ENCODE measurements at regions not wholly inside any gene's neighbourhood (a gene's known extent, or its start where the extent isn't known, plus 50 kb on each side); places are given as distances from the start of the nearest gene placed in this dataset.
A peak's percentile ranks its signal among the peaks of the same experiment; 100 is the strongest.

DNA sequence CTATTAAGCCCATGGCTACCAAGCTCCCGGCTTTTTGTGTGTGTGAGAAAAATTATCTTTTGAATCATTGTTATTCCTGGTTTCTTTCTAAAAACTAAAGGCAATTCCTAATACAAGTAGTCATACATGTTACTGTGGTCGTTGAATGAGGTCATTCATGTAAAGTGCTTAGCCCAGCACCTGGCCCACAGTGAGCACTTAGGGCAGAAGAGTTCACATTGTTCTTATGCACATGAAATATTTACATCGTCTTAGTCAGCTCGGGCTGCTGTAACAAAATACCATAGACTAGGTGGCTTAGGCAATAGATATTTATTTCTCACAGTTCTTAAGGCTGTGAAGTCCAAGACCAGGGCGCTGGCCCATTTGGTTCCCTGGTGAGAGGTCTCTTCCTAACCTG is 216.1 kb downstream of the SHQ1 start:
- no peak for DNase-seq (ENCODE audit: extremely low read depth, insufficient read length)
- TF ChIP-seq, protein P1, sequence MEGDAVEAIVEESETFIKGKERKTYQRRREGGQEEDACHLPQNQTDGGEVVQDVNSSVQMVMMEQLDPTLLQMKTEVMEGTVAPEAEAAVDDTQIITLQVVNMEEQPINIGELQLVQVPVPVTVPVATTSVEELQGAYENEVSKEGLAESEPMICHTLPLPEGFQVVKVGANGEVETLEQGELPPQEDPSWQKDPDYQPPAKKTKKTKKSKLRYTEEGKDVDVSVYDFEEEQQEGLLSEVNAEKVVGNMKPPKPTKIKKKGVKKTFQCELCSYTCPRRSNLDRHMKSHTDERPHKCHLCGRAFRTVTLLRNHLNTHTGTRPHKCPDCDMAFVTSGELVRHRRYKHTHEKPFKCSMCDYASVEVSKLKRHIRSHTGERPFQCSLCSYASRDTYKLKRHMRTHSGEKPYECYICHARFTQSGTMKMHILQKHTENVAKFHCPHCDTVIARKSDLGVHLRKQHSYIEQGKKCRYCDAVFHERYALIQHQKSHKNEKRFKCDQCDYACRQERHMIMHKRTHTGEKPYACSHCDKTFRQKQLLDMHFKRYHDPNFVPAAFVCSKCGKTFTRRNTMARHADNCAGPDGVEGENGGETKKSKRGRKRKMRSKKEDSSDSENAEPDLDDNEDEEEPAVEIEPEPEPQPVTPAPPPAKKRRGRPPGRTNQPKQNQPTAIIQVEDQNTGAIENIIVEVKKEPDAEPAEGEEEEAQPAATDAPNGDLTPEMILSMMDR (IDR thresholded peaks at IDR 0.05; ENCODE audit: insufficient read depth, low read length, poor library complexity, severe bottlenecking), result no peak
- H3K4me3 ChIP-seq (replicated peaks; ENCODE audit: low read depth, low read length), result no peak overlapping the region
- H3K27me3 ChIP-seq (replicated peaks; ENCODE audit: control insufficient read depth, insufficient read depth, low read length), result no peaks in the 10 kb centered on the region; the same call in 1 of the 2 replicates
- no peaks in the 10 kb centered on the region for H3K36me3 ChIP-seq (ENCODE audit: control insufficient read depth, insufficient read depth, low read length)

DNA sequence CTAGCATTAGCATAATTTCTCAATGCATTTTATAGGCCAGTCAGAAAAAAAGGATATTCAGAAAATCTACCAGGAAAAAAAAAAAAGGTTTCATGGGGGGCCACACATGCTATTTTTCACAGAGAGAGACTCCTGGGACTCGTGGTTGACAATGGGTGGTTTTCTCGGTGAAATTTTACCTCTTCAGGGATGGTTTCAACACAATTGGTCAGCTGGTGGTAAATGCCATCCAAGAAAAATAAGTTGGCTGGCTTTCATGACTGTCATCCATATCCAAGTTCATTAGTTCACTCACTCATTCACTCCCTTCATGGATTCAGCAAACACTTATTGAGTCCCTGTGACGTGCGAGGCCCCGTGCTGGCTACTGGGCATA is 217.3 kb downstream of the SHQ1 start:
- DNase-seq (ENCODE audit: extremely low read depth, insufficient read length), result no peak
- TF ChIP-seq, protein P1 (IDR thresholded peaks at IDR 0.05; ENCODE audit: insufficient read depth, low read length, poor library complexity, severe bottlenecking), result no peak
- H3K27me3 ChIP-seq (replicated peaks; ENCODE audit: control insufficient read depth, insufficient read depth, low read length), result no peaks in the 10 kb centered on the region
- H3K36me3 ChIP-seq (ENCODE audit: control insufficient read depth, insufficient read depth, low read length), result no peaks in the 10 kb centered on the region
- H3K4me3 ChIP-seq (replicated peaks; ENCODE audit: low read depth, low read length), result no peak overlapping the region

DNA sequence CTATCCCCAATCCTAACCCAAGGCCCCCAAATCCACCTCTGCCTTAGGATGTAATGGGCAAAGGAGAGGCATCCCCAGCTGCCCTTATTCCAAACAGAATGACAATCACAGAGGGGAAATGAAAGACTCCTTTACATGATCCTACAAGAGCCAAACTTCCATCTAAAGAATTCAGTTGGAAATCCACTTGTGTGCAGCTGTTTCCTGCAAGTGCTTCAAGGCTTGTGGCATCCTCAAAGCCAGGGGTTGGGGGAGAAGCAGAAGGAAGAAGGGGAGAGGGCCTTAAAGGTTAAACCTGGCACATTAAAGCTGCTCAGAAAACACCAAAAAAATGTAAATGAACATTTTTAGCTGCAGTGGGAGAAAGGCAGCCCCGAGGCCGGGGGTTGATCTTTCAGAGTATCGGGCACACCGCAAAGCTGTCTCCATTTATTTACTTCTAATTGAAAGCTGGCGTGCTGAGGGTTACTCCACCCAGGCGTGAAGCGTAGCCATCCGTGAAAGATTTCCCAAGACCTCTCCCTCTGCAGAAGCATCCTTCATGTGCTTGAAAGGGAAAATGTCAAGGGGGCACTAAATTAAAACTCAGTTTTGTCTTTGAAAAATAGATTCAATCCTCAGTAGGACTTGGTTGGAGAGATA is 217.8 kb downstream of the SHQ1 start:
- Histone ChIP-seq H3K27me3 (replicated peaks; ENCODE audit: control insufficient read depth, insufficient read depth, low read length) (no peaks in the 10 kb centered on the region), H3K36me3 (ENCODE audit: control insufficient read depth, insufficient read depth, low read length) (no peaks in the 10 kb centered on the region), H3K4me3 (replicated peaks; ENCODE audit: low read depth, low read length) (no peak overlapping the region)
- no peak for DNase-seq (ENCODE audit: extremely low read depth, insufficient read length)
- TF ChIP-seq, protein P1 (IDR thresholded peaks at IDR 0.05; ENCODE audit: insufficient read depth, low read length, poor library complexity, severe bottlenecking), result no peak

DNA sequence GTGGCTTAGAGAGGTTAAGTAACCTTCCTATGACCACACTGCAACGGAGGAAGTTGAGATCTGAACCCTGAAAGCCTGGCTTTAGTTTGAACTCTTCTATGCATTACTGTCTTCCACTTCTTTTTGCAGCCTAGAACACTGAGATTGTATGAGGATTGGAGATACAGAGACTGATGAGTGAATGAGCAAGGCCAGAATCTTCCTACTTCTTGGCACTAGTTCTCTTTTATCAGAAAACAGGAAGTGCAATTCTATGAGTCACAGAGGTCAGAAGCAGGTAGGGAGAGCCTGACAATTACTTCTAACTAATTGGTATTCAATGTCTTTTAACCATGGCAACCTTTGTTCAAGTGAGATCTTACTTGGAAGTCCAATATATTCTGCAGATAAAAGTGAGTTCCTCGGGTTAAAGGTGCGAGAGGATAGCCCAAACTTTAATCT is 219.0 kb downstream of the SHQ1 start:
- TF ChIP-seq, protein P1 (IDR thresholded peaks at IDR 0.05; ENCODE audit: insufficient read depth, low read length, poor library complexity, severe bottlenecking), result no peak
- H3K4me3 ChIP-seq (replicated peaks; ENCODE audit: low read depth, low read length), result no peak overlapping the region
- H3K36me3 ChIP-seq (ENCODE audit: control insufficient read depth, insufficient read depth, low read length), result no peaks in the 10 kb centered on the region
- peak; percentile 22 for DNase-seq (ENCODE audit: extremely low read depth, insufficient read length)
- no peaks in the 10 kb centered on the region for H3K27me3 ChIP-seq (replicated peaks; ENCODE audit: control insufficient read depth, insufficient read depth, low read length)

DNA sequence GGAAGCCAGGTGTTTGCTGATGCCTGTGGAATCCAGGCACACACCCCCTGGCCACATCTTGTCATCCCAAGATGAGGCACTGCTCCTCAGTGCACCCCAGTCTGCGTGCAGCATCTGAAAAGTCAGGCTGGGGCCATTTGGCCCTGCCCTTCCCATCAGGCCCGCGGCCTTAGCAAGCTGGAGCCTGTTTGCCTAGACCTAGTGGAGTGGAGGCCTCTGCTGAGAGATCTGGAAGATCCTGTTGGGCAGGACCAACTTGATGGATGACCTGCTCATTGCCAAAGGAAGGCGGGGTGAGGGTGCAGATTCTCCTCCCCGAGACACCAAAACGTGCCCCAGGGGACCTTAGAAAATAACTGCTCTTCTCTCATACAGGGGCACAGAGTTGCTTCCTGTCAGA is 220.2 kb downstream of the SHQ1 start:
- Histone ChIP-seq H3K27me3 (replicated peaks; ENCODE audit: control insufficient read depth, insufficient read depth, low read length) (no peaks in the 10 kb centered on the region), H3K4me3 (replicated peaks; ENCODE audit: low read depth, low read length) (no peak overlapping the region), H3K36me3 (ENCODE audit: control insufficient read depth, insufficient read depth, low read length) (no peaks in the 10 kb centered on the region)
- DNase-seq (ENCODE audit: extremely low read depth, insufficient read length), result no peak
- TF ChIP-seq, protein P1 (IDR thresholded peaks at IDR 0.05; ENCODE audit: insufficient read depth, low read length, poor library complexity, severe bottlenecking), result no peak

DNA sequence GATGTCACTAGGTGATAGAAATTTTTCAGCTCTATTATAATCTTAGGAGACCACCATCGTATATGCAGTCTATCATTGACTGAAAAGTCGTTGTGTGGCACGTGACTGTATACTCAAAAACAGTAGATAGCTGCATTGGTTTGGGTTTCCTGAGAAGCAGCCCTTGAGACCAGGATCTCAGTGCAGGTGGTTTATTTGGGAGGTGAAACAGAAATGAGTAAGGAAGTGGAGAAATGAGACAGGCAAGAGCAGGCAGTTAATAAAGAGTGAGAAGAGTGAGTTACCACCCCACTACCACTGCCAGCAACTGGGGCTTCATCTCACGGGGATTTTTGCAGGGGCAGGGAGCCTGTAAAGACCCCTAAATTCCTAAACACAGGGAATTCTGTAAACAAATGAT is 221.0 kb downstream of the SHQ1 start:
- TF ChIP-seq, protein P1 (IDR thresholded peaks at IDR 0.05; ENCODE audit: insufficient read depth, low read length, poor library complexity, severe bottlenecking), result no peak
- H3K36me3 ChIP-seq (ENCODE audit: control insufficient read depth, insufficient read depth, low read length), result no peaks in the 10 kb centered on the region
- DNase-seq (ENCODE audit: extremely low read depth, insufficient read length), result no peak
- H3K27me3 ChIP-seq (replicated peaks; ENCODE audit: control insufficient read depth, insufficient read depth, low read length), result no peaks in the 10 kb centered on the region
- no peak overlapping the region for H3K4me3 ChIP-seq (replicated peaks; ENCODE audit: low read depth, low read length)
